ENCODE measurements at regions not wholly inside any gene's neighbourhood (a gene's known extent, or its start where the extent isn't known, plus 50 kb on each side); places are given as distances from the start of the nearest gene placed in this dataset.

DNA sequence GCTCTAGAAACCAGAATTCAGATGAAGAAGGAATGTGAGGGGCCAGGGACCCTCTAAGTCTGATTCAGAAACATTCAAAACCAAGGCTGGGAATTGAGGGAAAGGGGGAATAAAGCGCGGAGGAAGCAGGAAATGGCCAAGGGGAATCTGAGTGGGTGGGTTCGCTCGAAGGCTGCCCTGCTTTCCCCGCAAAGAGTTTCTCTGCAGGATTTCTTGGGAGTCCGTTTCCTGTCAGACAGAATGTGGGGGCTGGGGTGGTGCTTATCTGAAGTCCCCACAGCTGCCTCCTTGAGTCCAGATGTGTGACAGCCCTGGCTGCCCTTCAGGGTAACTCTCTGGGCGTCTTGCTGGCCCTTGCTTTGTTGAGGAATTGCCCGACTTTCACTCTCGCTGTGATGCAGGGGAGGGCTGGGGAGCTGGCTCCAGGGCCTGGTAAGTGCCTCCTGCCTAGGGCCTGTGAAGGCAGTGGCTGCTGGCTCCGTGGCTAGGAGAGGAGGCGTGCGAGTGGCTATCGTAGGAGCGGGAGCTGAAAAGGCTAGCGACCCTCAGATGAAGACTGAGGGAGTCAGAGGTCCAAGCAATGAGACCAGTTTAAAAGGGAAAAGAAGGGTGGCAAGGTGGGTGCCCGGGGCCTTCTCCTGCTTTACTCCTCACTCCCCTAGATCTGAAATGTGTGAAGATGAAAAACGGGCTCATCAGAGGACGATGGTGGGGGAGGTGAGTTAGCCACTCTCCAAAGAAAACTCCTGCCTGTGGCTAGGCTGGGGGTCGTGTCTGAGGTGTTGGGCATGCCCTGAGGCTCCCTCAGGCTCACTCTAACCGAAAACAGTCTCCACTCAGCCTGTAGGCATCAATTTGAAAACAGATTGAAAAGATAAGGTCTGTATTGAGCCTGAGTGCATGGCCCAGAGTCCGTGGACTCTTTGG lies 143.9 kb upstream of the UMPS start:
- H3K9ac ChIP-seq (ENCODE audit: insufficient read depth, low read length): no peak overlapping the region
- no peak for DNase-seq (ENCODE audit: low read depth in 2 of 2)
- H4K20me1 ChIP-seq (ENCODE audit: control insufficient read depth, extremely low read depth, insufficient read depth, low read length): no peaks in the 10 kb centered on the region
- no peak overlapping the region for H3K4me3 ChIP-seq (replicated peaks in 1 of 4; ENCODE audit: control extremely low read depth in 1 of 4, insufficient read depth in 1 of 4, low read depth in 3 of 4, low read length in 4 of 4)
- H3K9me3 ChIP-seq (ENCODE audit: control insufficient read depth, insufficient read depth, low read depth, low read length): no peaks in the 10 kb centered on the region
- H3K79me2 ChIP-seq (ENCODE audit: control insufficient read depth, insufficient read depth, low read length): no peaks in the 10 kb centered on the region
- no peak overlapping the region for H3K27ac ChIP-seq (ENCODE audit: insufficient read depth, low read length)
- peaks cover 29% of the 10 kb centered on the region for H3K27me3 ChIP-seq (ENCODE audit: control insufficient read depth, insufficient read depth, low read length)
- H3K36me3 ChIP-seq (ENCODE audit: control insufficient read depth, insufficient read depth, low read length): no peaks in the 10 kb centered on the region
- TF ChIP-seq, protein P1, sequence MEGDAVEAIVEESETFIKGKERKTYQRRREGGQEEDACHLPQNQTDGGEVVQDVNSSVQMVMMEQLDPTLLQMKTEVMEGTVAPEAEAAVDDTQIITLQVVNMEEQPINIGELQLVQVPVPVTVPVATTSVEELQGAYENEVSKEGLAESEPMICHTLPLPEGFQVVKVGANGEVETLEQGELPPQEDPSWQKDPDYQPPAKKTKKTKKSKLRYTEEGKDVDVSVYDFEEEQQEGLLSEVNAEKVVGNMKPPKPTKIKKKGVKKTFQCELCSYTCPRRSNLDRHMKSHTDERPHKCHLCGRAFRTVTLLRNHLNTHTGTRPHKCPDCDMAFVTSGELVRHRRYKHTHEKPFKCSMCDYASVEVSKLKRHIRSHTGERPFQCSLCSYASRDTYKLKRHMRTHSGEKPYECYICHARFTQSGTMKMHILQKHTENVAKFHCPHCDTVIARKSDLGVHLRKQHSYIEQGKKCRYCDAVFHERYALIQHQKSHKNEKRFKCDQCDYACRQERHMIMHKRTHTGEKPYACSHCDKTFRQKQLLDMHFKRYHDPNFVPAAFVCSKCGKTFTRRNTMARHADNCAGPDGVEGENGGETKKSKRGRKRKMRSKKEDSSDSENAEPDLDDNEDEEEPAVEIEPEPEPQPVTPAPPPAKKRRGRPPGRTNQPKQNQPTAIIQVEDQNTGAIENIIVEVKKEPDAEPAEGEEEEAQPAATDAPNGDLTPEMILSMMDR (conservative IDR thresholded peaks at IDR 0.05 in 1 of 2, IDR thresholded peaks at IDR 0.05 in 1 of 2; ENCODE audit: low read depth in 1 of 2, low read length in 2 of 2): no peak
- TF ChIP-seq EZH2 (IDR thresholded peaks at IDR 0.05; ENCODE audit: low read length, missing control alignments): no peak
- no peak overlapping the region for H3K4me2 ChIP-seq (ENCODE audit: extremely low read depth, insufficient read depth, low read length)
- no peak overlapping the region for H2AFZ ChIP-seq (ENCODE audit: low read length)
- H3K4me1 ChIP-seq (ENCODE audit: control insufficient read depth, extremely low read depth, insufficient read depth, low read length): no peaks in the 10 kb centered on the region

DNA sequence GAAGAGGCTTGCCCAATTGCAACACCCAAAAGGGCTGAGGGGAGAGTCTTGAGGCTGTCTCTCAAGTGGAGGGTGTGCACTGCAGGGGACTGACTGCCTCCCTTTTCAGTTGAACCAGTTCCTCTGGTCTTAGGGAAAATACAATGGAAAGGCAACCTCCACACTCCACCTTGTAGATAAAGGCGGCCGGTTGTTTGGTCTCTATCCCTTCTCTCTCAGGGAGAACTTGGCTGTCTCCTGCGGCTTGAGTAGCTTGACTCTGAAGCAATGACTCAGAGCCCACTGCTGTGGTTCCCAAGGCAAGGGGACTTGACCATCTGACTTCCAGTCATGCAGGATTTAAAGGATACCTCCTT lies 143.2 kb upstream of the UMPS start:
- H2AFZ ChIP-seq (ENCODE audit: low read length): no peak overlapping the region
- H3K79me2 ChIP-seq (ENCODE audit: control insufficient read depth, insufficient read depth, low read length): no peaks in the 10 kb centered on the region
- peaks cover 29% of the 10 kb centered on the region for H3K27me3 ChIP-seq (ENCODE audit: control insufficient read depth, insufficient read depth, low read length)
- H3K27ac ChIP-seq (ENCODE audit: insufficient read depth, low read length): no peak overlapping the region
- H3K4me2 ChIP-seq (ENCODE audit: extremely low read depth, insufficient read depth, low read length): no peak overlapping the region
- no peak overlapping the region for H3K4me3 ChIP-seq (replicated peaks in 1 of 4; ENCODE audit: control extremely low read depth in 1 of 4, insufficient read depth in 1 of 4, low read depth in 3 of 4, low read length in 4 of 4)
- no peaks in the 10 kb centered on the region for H3K9me3 ChIP-seq (ENCODE audit: control insufficient read depth, insufficient read depth, low read depth, low read length)
- no peak overlapping the region for H3K9ac ChIP-seq (ENCODE audit: insufficient read depth, low read length)
- no peaks in the 10 kb centered on the region for H3K4me1 ChIP-seq (ENCODE audit: control insufficient read depth, extremely low read depth, insufficient read depth, low read length)
- DNase-seq (ENCODE audit: low read depth in 2 of 2): peak in 1 of 2 donors; percentile 79
- no peak for TF ChIP-seq EZH2 (IDR thresholded peaks at IDR 0.05; ENCODE audit: low read length, missing control alignments)
- TF ChIP-seq, protein P1 (conservative IDR thresholded peaks at IDR 0.05 in 1 of 2, IDR thresholded peaks at IDR 0.05 in 1 of 2; ENCODE audit: low read depth in 1 of 2, low read length in 2 of 2): no peak
- H4K20me1 ChIP-seq (ENCODE audit: control insufficient read depth, extremely low read depth, insufficient read depth, low read length): no peaks in the 10 kb centered on the region
- H3K36me3 ChIP-seq (ENCODE audit: control insufficient read depth, insufficient read depth, low read length): no peaks in the 10 kb centered on the region

DNA sequence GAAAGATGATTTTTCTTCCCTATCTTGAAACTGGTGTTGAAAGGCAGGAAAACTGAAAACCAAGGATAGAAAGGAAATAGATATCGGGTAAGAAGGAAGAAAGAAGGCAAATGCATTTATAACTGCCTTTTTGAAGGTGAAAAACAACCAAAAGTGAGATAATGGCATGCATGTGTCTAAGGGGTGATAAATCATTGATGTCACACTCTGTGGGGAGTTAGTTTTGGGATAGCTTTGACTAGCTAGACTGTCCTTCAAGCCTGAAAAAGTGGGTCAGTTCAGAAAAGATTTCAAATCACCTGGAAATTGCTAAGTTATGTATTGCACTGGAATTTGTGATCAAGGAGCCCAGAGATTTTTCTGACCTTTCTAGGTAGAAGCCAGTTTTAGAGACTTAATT lies 142.2 kb upstream of the UMPS start:
- Histone ChIP-seq H3K27me3 (ENCODE audit: control insufficient read depth, insufficient read depth, low read length) (peaks cover 29% of the 10 kb centered on the region), H3K36me3 (ENCODE audit: control insufficient read depth, insufficient read depth, low read length) (no peaks in the 10 kb centered on the region), H3K4me1 (ENCODE audit: control insufficient read depth, extremely low read depth, insufficient read depth, low read length) (no peaks in the 10 kb centered on the region), H3K9ac (ENCODE audit: insufficient read depth, low read length) (no peak overlapping the region), H2AFZ (ENCODE audit: low read length) (no peak overlapping the region), H4K20me1 (ENCODE audit: control insufficient read depth, extremely low read depth, insufficient read depth, low read length) (no peaks in the 10 kb centered on the region), H3K4me3 (replicated peaks in 1 of 4; ENCODE audit: control extremely low read depth in 1 of 4, insufficient read depth in 1 of 4, low read depth in 3 of 4, low read length in 4 of 4) (no peak overlapping the region), H3K9me3 (ENCODE audit: control insufficient read depth, insufficient read depth, low read depth, low read length) (no peaks in the 10 kb centered on the region), H3K27ac (ENCODE audit: insufficient read depth, low read length) (no peak overlapping the region), H3K79me2 (ENCODE audit: control insufficient read depth, insufficient read depth, low read length) (no peaks in the 10 kb centered on the region), H3K4me2 (ENCODE audit: extremely low read depth, insufficient read depth, low read length) (no peak overlapping the region)
- no peak for DNase-seq (ENCODE audit: low read depth in 2 of 2)
- TF ChIP-seq, protein P1 (conservative IDR thresholded peaks at IDR 0.05 in 1 of 2, IDR thresholded peaks at IDR 0.05 in 1 of 2; ENCODE audit: low read depth in 1 of 2, low read length in 2 of 2): no peak
- no peak for TF ChIP-seq EZH2 (IDR thresholded peaks at IDR 0.05; ENCODE audit: low read length, missing control alignments)

Measured in fibroblast of lung (primary cell).